Sciatic nerve (tissue), 2 donors: ENCODE measurements at regions not wholly inside any gene's neighbourhood (a gene's known extent, or its start where the extent isn't known, plus 50 kb on each side); places are given as distances from the start of the nearest gene placed in this dataset.

Experiments
- ATAC-seq: fragments of 200-7000 bp; cut with Tn5 transposase; one replicate; pipeline ENCODE4 v1.9.1; 2020; ENCODE audit warnings: mild to moderate bottlenecking, moderate library complexity
- DNase-seq: peaks from one replicate; pipeline ENCODE4 v3.0.0-alpha.2; 2020; ENCODE audit warnings: low spot score
- intact Hi-C: fragments of 100-400 bp; cut with DNase I; formaldehyde crosslinking; loops from one replicate; pipeline ENCODE4 v1.14.2; 2022
- donor health status: DM: no; HTN: no; CAD: no.
- donor health status: DM: no; HTN: no; CAD: no.

- DNase-seq: no peak
- intact Hi-C loops: no loop called here
These were observed 750.8 kb upstream of the ACVR2A start for GRCh38 chr2:147094077-147094476.

GRCh38 chr2:147092266-147092665, 752.6 kb upstream of the ACVR2A start:
- intact Hi-C loops: no loop called here
- ATAC-seq (no peak), DNase-seq (no peak)

More at GRCh38 chr2:147094077-147094476, 750.8 kb upstream of the ACVR2A start:
- no peak for ATAC-seq

- DNase-seq: no peak
- intact Hi-C loops: no loop called here
- no peak for ATAC-seq
These were observed 753.4 kb upstream of the ACVR2A start for GRCh38 chr2:147091448-147091847.

- no peak for DNase-seq
- intact Hi-C loops: no loop called here
- no peak for ATAC-seq
These were observed 756.0 kb upstream of the ACVR2A start for GRCh38 chr2:147088871-147089270.

- ATAC-seq (no peak), DNase-seq (no peak)
- intact Hi-C loops: no loop called here
These were observed 758.1 kb upstream of the ACVR2A start for GRCh38 chr2:147086715-147087114.

GRCh38 chr2:147083664-147084063, 761.2 kb upstream of the ACVR2A start:
- ATAC-seq (peak; percentile 71), DNase-seq (no peak)
- intact Hi-C loops: no loop called here

GRCh38 chr2:147082850-147083522, 761.8 kb upstream of the ACVR2A start:
- intact Hi-C loops: no loop called here
- DNase-seq (no peak), ATAC-seq (peak; percentile 85)

GRCh38 chr2:147081831-147082230, 763.0 kb upstream of the ACVR2A start:
- DNase-seq: no peak
- no peak for ATAC-seq
- intact Hi-C loops: no loop called here

GRCh38 chr2:147076634-147077033, 768.2 kb upstream of the ACVR2A start:
- intact Hi-C loops: no loop called here

GRCh38 chr2:147068071-147068470, 776.8 kb upstream of the ACVR2A start:
- intact Hi-C loops: no loop called here
- ATAC-seq (no peak), DNase-seq (no peak)

More at GRCh38 chr2:147076634-147077033, 768.2 kb upstream of the ACVR2A start:
- DNase-seq (no peak), ATAC-seq (no peak)

- ATAC-seq (no peak), DNase-seq (no peak)
- intact Hi-C loops: no loop called here
These were observed 777.7 kb upstream of the ACVR2A start for GRCh38 chr2:147067136-147067535.

- no peak for ATAC-seq
- intact Hi-C loops: no loop called here
- no peak for DNase-seq
These were observed 782.8 kb upstream of the ACVR2A start for GRCh38 chr2:147062073-147062472.

GRCh38 chr2:147061269-147061668, 783.6 kb upstream of the ACVR2A start:
- intact Hi-C loops: no loop called here
- no peak for DNase-seq
- ATAC-seq: no peak

- intact Hi-C loops: no loop called here
- ATAC-seq: no peak
- DNase-seq: no peak
These were observed 786.8 kb upstream of the ACVR2A start for GRCh38 chr2:147057892-147058490.

- DNase-seq (no peak), ATAC-seq (no peak)
- intact Hi-C loops: no loop called here
These were observed 793.0 kb upstream of the ACVR2A start for GRCh38 chr2:147051814-147052213.

- no peak for ATAC-seq
- intact Hi-C loops: no loop called here
- DNase-seq: no peak
These were observed 793.6 kb upstream of the ACVR2A start for GRCh38 chr2:147051248-147051647.

- DNase-seq: no peak
These were observed 794.9 kb upstream of the ACVR2A start for GRCh38 chr2:147049957-147050356.

GRCh38 chr2:147046473-147046872, 798.4 kb upstream of the ACVR2A start:
- ATAC-seq (no peak), DNase-seq (no peak)
- intact Hi-C loops: no loop called here

More at GRCh38 chr2:147049957-147050356, 794.9 kb upstream of the ACVR2A start:
- intact Hi-C loops: no loop called here
- no peak for ATAC-seq

GRCh38 chr2:147045113-147045512, 799.7 kb upstream of the ACVR2A start:
- ATAC-seq (no peak), DNase-seq (no peak)
- intact Hi-C loops: no loop called here

GRCh38 chr2:147041121-147041494, 803.7 kb upstream of the ACVR2A start:
- ATAC-seq: no peak
- intact Hi-C loops: no loop called here
- DNase-seq: no peak
